DOHH2 (cell line): ENCODE measurements at regions not wholly inside any gene's neighbourhood (a gene's known extent, or its start where the extent isn't known, plus 50 kb on each side); places are given as distances from the start of the nearest gene placed in this dataset.

ENCODE experiments used
- H3F3A ChIP-seq: fragments of 200-600 bp; sonication (generic), shearing (Covaris generic); 2 replicates; pipeline ENCODE4 v1.6.0; 2016; ENCODE audit warnings: antibody characterized with exemption, mild to moderate bottlenecking; ENCODE audit not compliant: control insufficient read depth, insufficient read depth
- H3K27ac ChIP-seq: fragments of 200-600 bp; sonication (generic); 2 replicates; pipeline ENCODE4 v1.5.1; 2014; ENCODE audit warnings: low read depth, mild to moderate bottlenecking, low read length, moderate library complexity
- H3K27me3 ChIP-seq: fragments of 200-600 bp; sonication (generic); 2 replicates; pipeline ENCODE4 v1.6.1; 2014; ENCODE audit warnings: mild to moderate bottlenecking, low read length, mixed read lengths; ENCODE audit not compliant: control insufficient read depth
- H3K36me3 ChIP-seq: fragments of 200-600 bp; sonication (generic); 2 replicates; pipeline ENCODE4 v1.6.1; 2014; ENCODE audit warnings: mild to moderate bottlenecking, low read length, moderate library complexity, mixed read lengths; ENCODE audit not compliant: control insufficient read depth
- H3K4me1 ChIP-seq: fragments of 200-600 bp; sonication (generic); 2 replicates; pipeline ENCODE4 v1.6.1; 2014; ENCODE audit warnings: mild to moderate bottlenecking, low read length, mixed read lengths; ENCODE audit not compliant: control insufficient read depth
- H3K4me2 ChIP-seq: fragments of 200-600 bp; sonication (generic); 2 replicates; pipeline ENCODE4 v1.6.0; 2014; ENCODE audit warnings: mild to moderate bottlenecking, low read length, moderate library complexity
- H3K4me3 ChIP-seq: fragments of 200-600 bp; sonication (generic); 2 replicates; pipeline ENCODE4 v1.5.1; 2014; ENCODE audit warnings: mild to moderate bottlenecking, low read length, mixed read lengths
- H3K79me2 ChIP-seq: fragments of 200-600 bp; sonication (generic); 2 replicates; pipeline ENCODE4 v1.6.1; 2014; ENCODE audit warnings: mild to moderate bottlenecking, low read length, mixed read lengths; ENCODE audit not compliant: control insufficient read depth
- H3K9me2 ChIP-seq: fragments of 200-600 bp; sonication (generic); replicated peaks from 2 replicates; pipeline ENCODE4 v1.6.1; 2014; ENCODE audit warnings: mild to moderate bottlenecking, low read length, mixed read lengths; ENCODE audit not compliant: control insufficient read depth
- H3K9me3 ChIP-seq: fragments of 200-600 bp; sonication (generic); 2 replicates; pipeline ENCODE4 v1.6.1; 2014; ENCODE audit warnings: antibody characterized with exemption, low read length, mixed read lengths; ENCODE audit not compliant: control insufficient read depth, insufficient read depth
- H4K20me1 ChIP-seq: fragments of 200-600 bp; sonication (generic); 2 replicates; pipeline ENCODE4 v1.6.0; 2014; ENCODE audit warnings: low read depth, mild to moderate bottlenecking, antibody characterized with exemption, low read length, moderate library complexity; ENCODE audit not compliant: control insufficient read depth, insufficient read depth
- CTCF ChIP-seq: fragments of 200-600 bp; sonication (generic); IDR thresholded peaks from one replicate; pipeline ENCODE4 v1.5.1; 2014; ENCODE audit warnings: antibody characterized with exemption, mild to moderate bottlenecking, low read depth, low read length; ENCODE audit not compliant: poor library complexity, severe bottlenecking
- EZH2phosphoT487 ChIP-seq: fragments of 200-600 bp; sonication (generic); IDR thresholded peaks from 2 replicates; pipeline ENCODE4 v1.6.1; 2017; ENCODE audit warnings: borderline replicate concordance, mild to moderate bottlenecking, antibody characterized with exemption, low read length, moderate library complexity, mixed read lengths

- no peak overlapping the region for H3K4me2 ChIP-seq
- no peaks in the 10 kb centered on the region for H3K9me2 ChIP-seq
- H3K4me3 ChIP-seq: no peak overlapping the region
- H3K36me3 ChIP-seq: no peaks in the 10 kb centered on the region
- no peak overlapping the region for H3K27ac ChIP-seq
- H4K20me1 ChIP-seq: no peaks in the 10 kb centered on the region
- H3K79me2 ChIP-seq: no peaks in the 10 kb centered on the region
- H3K4me1 ChIP-seq: no peaks in the 10 kb centered on the region
- no peaks in the 10 kb centered on the region for H3F3A ChIP-seq
- no peaks in the 10 kb centered on the region for H3K27me3 ChIP-seq
- TF ChIP-seq EZH2phosphoT487: no peak
- no peak for TF ChIP-seq CTCF
- no peaks in the 10 kb centered on the region for H3K9me3 ChIP-seq
These were observed 897.3 kb downstream of the TUSC7 start for GRCh38 chr3:117606866-117607265.

DNA sequence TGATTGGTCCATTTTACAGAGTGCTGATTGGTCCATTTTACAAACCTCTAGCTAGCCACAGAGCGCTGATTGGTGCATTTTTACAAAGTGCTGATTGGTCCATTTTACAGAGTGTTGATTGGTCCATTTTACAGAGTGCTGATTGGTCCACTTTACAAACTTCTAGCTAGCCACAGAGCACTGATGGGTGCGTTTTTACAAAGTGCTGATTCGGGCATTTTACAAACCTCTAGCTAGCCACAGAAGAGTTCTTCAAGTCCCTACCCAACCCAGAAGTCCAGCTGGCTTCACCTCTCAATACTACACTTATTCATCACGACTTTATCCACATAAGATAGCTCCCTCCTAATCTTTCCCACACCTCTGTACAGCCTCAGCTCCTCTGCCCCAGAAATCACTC is 899.8 kb downstream of the TUSC7 start:
- H3K4me1 ChIP-seq: no peaks in the 10 kb centered on the region
- H3K79me2 ChIP-seq: no peaks in the 10 kb centered on the region
- no peak overlapping the region for H3K27ac ChIP-seq
- H4K20me1 ChIP-seq: no peaks in the 10 kb centered on the region
- H3K36me3 ChIP-seq: no peaks in the 10 kb centered on the region
- H3K9me3 ChIP-seq: no peaks in the 10 kb centered on the region
- no peaks in the 10 kb centered on the region for H3F3A ChIP-seq
- no peak overlapping the region for H3K4me2 ChIP-seq
- TF ChIP-seq CTCF (no peak), EZH2phosphoT487 (no peak)
- no peaks in the 10 kb centered on the region for H3K27me3 ChIP-seq
- no peak overlapping the region for H3K4me3 ChIP-seq
- no peaks in the 10 kb centered on the region for H3K9me2 ChIP-seq

GRCh38 chr3:117610156-117610555 is 900.6 kb downstream of the TUSC7 start:
- H3K9me3 ChIP-seq: no peaks in the 10 kb centered on the region
- H4K20me1 ChIP-seq: no peaks in the 10 kb centered on the region
- H3K4me3 ChIP-seq: no peak overlapping the region
- H3K4me1 ChIP-seq: no peaks in the 10 kb centered on the region
- no peak for TF ChIP-seq EZH2phosphoT487
- no peak for TF ChIP-seq CTCF
- H3K9me2 ChIP-seq: no peaks in the 10 kb centered on the region
- H3K27me3 ChIP-seq: no peaks in the 10 kb centered on the region
- H3F3A ChIP-seq: no peaks in the 10 kb centered on the region
- no peak overlapping the region for H3K4me2 ChIP-seq
- no peak overlapping the region for H3K27ac ChIP-seq
- no peaks in the 10 kb centered on the region for H3K36me3 ChIP-seq
- H3K79me2 ChIP-seq: no peaks in the 10 kb centered on the region

GRCh38 chr3:117611211-117611610 is 901.6 kb downstream of the TUSC7 start:
- no peaks in the 10 kb centered on the region for H3K36me3 ChIP-seq
- TF ChIP-seq CTCF (no peak), EZH2phosphoT487 (no peak)
- H3K4me3 ChIP-seq: no peak overlapping the region
- no peaks in the 10 kb centered on the region for H3K79me2 ChIP-seq
- H4K20me1 ChIP-seq: no peaks in the 10 kb centered on the region
- H3K27me3 ChIP-seq: no peaks in the 10 kb centered on the region
- H3K9me2 ChIP-seq: no peaks in the 10 kb centered on the region
- H3K4me2 ChIP-seq: no peak overlapping the region
- H3F3A ChIP-seq: no peaks in the 10 kb centered on the region
- no peaks in the 10 kb centered on the region for H3K4me1 ChIP-seq
- no peak overlapping the region for H3K27ac ChIP-seq
- H3K9me3 ChIP-seq: no peaks in the 10 kb centered on the region
